Uterus (tissue), 2 donors: ENCODE measurements at regions not wholly inside any gene's neighbourhood (a gene's known extent, or its start where the extent isn't known, plus 50 kb on each side); places are given as distances from the start of the nearest gene placed in this dataset.

ENCODE experiments used
- CTCF ChIP-seq, 4 experiments: fragments of 200-600 bp in 2 of 4; fragments of 450-650 bp in 2 of 4; sonication (generic) in 2 of 4; IDR thresholded peaks; one replicate each; pipeline ENCODE4 v1.5.1; 2016 to 2019; ENCODE audit warnings: antibody characterized with exemption in 4 of 4, mild to moderate bottlenecking in 2 of 4, moderate library complexity in 1 of 4
- POLR2A ChIP-seq, 2 donors: fragments of 450-650 bp; IDR thresholded peaks; one replicate each; pipeline ENCODE4 v1.6.1; 2016; ENCODE audit warnings: antibody characterized with exemption in 2 of 2, mild to moderate bottlenecking in 1 of 2, moderate library complexity in 1 of 2

DNA sequence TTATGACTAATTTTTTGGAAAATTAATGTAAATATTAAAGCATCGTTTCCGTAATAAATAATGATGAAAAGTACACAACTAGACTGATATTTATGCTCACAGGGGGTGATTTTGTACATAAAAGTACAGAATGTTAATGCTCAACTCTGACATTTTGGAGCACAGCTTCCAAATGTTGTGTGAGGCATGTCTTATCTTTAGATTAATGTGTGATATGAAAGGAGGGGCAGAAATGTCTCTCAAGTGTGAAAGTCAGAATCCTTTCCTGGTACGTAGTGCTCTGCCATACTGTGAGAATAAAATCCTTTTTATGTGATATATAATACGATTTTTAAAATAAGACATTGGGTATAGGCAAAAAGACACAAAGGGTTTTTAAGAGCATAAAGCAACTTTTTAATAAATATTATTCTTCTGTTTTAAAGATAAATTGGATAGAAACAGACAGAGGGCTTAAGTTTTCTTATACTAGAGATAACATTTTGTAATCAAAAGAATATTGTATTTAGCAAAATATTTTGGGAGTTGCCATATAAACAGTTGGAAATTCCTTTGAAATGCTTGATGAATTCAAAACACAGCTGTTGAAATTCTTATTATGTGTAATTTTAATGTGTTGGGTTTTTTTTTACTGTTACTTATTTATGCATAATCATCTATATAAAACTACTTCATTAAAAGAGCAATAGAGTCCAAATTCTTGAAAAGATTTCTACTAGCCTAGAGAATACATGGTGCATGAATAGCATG is 389.7 kb downstream of the RAP2B start:
- no peak for TF ChIP-seq POLR2A (IDR thresholded peaks at IDR 0.05)
- no peak for TF ChIP-seq CTCF (IDR thresholded peaks at IDR 0.05)
